HFFc6 (cell line): ENCODE measurements at regions not wholly inside any gene's neighbourhood (a gene's known extent, or its start where the extent isn't known, plus 50 kb on each side); places are given as distances from the start of the nearest gene placed in this dataset.
"Not testable (repeated sequence)": the region's sequence is repeated elsewhere in the genome, so short reads cannot be mapped to it uniquely, and the experiment has no call there.

ENCODE experiments used
- DNase-seq: peaks from one replicate; pipeline ENCODE4 v3.0.0-alpha.2; 2018
- H3K27ac Mint-ChIP-seq: 2 replicates; pipeline ENCODE4 v1.8.0; 2020; ENCODE audit warnings: mild to moderate bottlenecking, mixed read lengths
- H3K27me3 Mint-ChIP-seq: 2 replicates; pipeline ENCODE4 v1.8.0; 2021; ENCODE audit warnings: mild to moderate bottlenecking, moderate library complexity, mixed read lengths; ENCODE audit not compliant: insufficient read depth
- H3K36me3 Mint-ChIP-seq: 2 replicates; pipeline ENCODE4 v1.8.0; 2021; ENCODE audit warnings: low read depth, mixed read lengths
- H3K4me1 Mint-ChIP-seq: 2 replicates; pipeline ENCODE4 v1.8.0; 2020; ENCODE audit warnings: low read depth, mixed read lengths
- H3K4me3 Mint-ChIP-seq: 2 replicates; pipeline ENCODE4 v1.8.0; 2020; ENCODE audit warnings: mild to moderate bottlenecking, moderate library complexity, mixed read lengths
- H3K9me3 Mint-ChIP-seq: 2 replicates; pipeline ENCODE4 v1.8.0; 2020; ENCODE audit warnings: mild to moderate bottlenecking, mixed read lengths
- TF ChIP-seq, protein P1 (sequence below): fragments of 200-600 bp; sonication (generic); IDR thresholded peaks from 2 replicates; pipeline ENCODE4 v1.5.0; 2021; ENCODE audit warnings: antibody characterized with exemption, mild to moderate bottlenecking

GRCh38 chr5:15365070-15365469 lies 134.9 kb upstream of the FBXL7 start:
- Mint-ChIP-seq H3K36me3 (no peaks in the 10 kb centered on the region), H3K4me1 (no peaks in the 10 kb centered on the region), H3K27me3 (no peaks in the 10 kb centered on the region), H3K27ac (no peak overlapping the region), H3K4me3 (no peak overlapping the region), H3K9me3 (no peaks in the 10 kb centered on the region)
- no peak for DNase-seq
- TF ChIP-seq, protein P1, sequence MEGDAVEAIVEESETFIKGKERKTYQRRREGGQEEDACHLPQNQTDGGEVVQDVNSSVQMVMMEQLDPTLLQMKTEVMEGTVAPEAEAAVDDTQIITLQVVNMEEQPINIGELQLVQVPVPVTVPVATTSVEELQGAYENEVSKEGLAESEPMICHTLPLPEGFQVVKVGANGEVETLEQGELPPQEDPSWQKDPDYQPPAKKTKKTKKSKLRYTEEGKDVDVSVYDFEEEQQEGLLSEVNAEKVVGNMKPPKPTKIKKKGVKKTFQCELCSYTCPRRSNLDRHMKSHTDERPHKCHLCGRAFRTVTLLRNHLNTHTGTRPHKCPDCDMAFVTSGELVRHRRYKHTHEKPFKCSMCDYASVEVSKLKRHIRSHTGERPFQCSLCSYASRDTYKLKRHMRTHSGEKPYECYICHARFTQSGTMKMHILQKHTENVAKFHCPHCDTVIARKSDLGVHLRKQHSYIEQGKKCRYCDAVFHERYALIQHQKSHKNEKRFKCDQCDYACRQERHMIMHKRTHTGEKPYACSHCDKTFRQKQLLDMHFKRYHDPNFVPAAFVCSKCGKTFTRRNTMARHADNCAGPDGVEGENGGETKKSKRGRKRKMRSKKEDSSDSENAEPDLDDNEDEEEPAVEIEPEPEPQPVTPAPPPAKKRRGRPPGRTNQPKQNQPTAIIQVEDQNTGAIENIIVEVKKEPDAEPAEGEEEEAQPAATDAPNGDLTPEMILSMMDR, result no peak

DNA sequence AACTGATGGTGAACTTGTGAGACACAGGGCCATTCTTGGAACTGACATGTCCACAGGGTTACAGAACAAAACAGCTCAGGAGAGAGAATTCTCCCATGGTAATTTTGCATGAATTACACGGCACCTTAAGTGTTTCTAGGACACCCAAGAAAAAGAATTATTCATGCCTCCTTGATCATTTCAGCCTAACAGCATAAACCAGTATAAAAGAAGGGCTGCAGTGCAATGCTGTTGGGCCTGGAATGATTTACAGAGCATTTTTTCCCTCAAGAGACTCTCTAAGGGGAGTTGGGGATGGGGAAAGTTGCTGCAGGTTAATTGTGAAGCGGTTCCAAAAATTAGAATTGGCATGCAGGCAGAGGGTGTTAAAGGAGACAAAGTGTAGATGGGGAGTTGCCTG lies 136.4 kb upstream of the FBXL7 start:
- DNase-seq, result no peak
- Mint-ChIP-seq H3K9me3 (no peaks in the 10 kb centered on the region), H3K4me3 (no peak overlapping the region), H3K4me1 (no peaks in the 10 kb centered on the region), H3K27me3 (no peaks in the 10 kb centered on the region), H3K36me3 (no peaks in the 10 kb centered on the region), H3K27ac (no peak overlapping the region)
- TF ChIP-seq, protein P1, result no peak

- not testable (repeated sequence) for H3K4me3 Mint-ChIP-seq, H3K4me1 Mint-ChIP-seq, H3K9me3 Mint-ChIP-seq, H3K36me3 Mint-ChIP-seq, H3K27ac Mint-ChIP-seq, DNase-seq, H3K27me3 Mint-ChIP-seq
Measured at GRCh38 chr5:15357092-15357453, 142.9 kb upstream of the FBXL7 start.

DNA sequence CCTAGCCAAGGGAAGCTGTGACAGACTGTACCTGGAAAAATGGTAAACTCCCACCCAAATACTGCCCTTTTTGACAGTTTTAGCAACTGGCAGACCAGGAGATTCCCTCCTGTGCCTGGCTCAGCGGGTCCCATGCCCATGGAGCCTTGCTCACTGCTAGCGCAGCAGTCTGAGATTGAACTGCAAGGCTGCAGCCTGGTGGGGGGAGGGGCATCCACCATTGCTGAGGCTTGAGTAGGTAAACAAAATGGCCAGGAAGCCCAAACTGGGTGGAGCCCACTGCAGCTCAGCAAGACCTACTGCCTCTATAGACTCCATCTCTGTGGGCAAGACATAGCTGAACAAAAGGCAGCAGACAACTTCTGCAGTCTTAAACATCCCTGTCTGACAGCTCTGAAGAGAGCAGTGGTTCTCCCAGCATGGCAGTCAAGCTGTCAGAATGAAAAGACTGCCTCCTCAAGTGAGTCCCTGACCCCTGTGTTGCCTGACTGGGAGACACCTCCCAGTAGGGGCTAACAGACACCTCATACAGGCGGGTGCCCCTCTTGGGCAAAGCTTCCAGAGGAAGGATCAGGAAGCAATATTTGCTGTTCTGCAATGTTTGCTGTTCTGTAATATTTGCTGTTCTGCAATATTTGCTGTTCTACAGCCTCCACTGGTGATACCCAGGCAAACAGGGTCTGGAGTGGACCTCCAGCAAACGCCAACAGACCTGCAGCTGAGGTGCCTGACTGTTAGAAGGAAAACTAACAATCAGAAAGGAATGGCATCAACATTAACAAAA lies 143.5 kb upstream of the FBXL7 start:
- H3K27ac Mint-ChIP-seq, H3K36me3 Mint-ChIP-seq, H3K4me1 Mint-ChIP-seq, H3K27me3 Mint-ChIP-seq, H3K4me3 Mint-ChIP-seq, DNase-seq, H3K9me3 Mint-ChIP-seq: not testable (repeated sequence)

GRCh38 chr5:15354021-15354420 lies 146.0 kb upstream of the FBXL7 start:
- TF ChIP-seq, protein P1, result no peak
- DNase-seq, result no peak
- no peaks in the 10 kb centered on the region for H3K4me1 Mint-ChIP-seq
- H3K27ac Mint-ChIP-seq, result no peak overlapping the region
- H3K36me3 Mint-ChIP-seq, result no peaks in the 10 kb centered on the region
- no peak overlapping the region for H3K4me3 Mint-ChIP-seq
- H3K9me3 Mint-ChIP-seq, result peaks cover 4% of the 10 kb centered on the region; the same call in 1 of the 2 replicates
- no peaks in the 10 kb centered on the region; the same call in none of the 2 replicates for H3K27me3 Mint-ChIP-seq

DNA sequence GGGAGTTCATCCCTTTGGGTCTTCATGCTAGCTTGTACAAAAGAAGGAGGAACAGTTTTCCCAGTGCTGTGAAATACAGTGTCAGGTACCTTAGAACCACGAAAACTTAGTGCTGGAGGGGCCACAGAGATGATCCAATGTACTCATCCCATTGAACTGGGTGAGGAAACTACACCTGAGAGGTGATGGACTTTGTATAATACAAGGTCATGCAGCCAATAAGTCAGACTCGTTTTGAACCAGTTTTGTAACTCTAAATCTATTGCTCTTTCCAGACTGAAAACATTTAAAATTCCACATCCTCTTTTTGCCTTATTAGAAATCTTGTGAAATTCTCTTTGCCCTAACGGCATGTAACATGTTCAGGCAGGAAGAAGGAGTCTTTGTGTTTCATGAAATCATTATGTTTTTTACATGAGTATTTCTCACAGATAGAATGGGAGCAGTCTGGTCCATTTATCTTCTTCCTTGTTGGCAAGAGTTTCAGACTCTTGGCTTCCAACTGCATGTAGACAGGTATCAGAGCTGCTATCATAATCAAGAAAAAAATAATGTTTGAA lies 146.8 kb upstream of the FBXL7 start:
- Mint-ChIP-seq H3K27ac (no peak overlapping the region), H3K9me3 (peaks cover 4% of the 10 kb centered on the region; the same call in 1 of the 2 replicates), H3K36me3 (no peaks in the 10 kb centered on the region), H3K4me1 (no peaks in the 10 kb centered on the region), H3K27me3 (no peaks in the 10 kb centered on the region; the same call in none of the 2 replicates), H3K4me3 (no peak overlapping the region)
- TF ChIP-seq, protein P1, result no peak
- no peak for DNase-seq
